Gastrocnemius medialis (tissue), 4 donors: ENCODE measurements at regions not wholly inside any gene's neighbourhood (a gene's known extent, or its start where the extent isn't known, plus 50 kb on each side); places are given as distances from the start of the nearest gene placed in this dataset.

Experiments used
- POLR2A ChIP-seq, 2 donors: fragments of 450-650 bp; IDR thresholded peaks; one replicate each; pipeline ENCODE4 v1.6.1; 2017; ENCODE audit warnings: antibody characterized with exemption in 2 of 2, mild to moderate bottlenecking in 2 of 2, moderate library complexity in 2 of 2
- TF ChIP-seq, protein P1 (sequence below), 5 experiments: fragments of 450-650 bp in 3 of 5; fragments of 200-600 bp in 2 of 5; sonication (generic) in 2 of 5; IDR thresholded peaks in 4 of 5; conservative IDR thresholded peaks in 1 of 5; 1 replicate in 4 of 5; 2 replicates in 1 of 5; pipeline ENCODE4 v1.5.1; 2016 to 2019; ENCODE audit warnings: antibody characterized with exemption in 5 of 5, mild to moderate bottlenecking in 3 of 5, moderate library complexity in 3 of 5

DNA sequence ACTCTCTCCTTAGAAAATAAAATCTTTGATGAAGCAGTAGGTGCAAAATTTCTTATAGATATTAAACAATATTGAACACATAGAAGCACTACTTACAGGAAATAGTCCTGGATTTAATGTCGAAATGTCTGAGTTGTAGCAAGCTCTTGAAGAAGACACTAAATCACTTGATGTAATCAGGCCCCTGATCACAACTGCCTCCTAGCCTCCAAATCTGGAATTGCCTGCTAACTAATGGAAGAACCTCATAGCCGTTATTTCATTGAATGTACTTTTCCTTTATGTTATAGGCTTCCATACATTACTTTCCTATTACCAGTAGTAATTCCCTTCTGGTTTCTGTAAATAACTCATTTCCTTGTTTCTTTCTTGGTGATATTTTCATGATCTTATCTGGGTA, 675.7 kb upstream of the CHRM3 start:
- TF ChIP-seq, protein P1, sequence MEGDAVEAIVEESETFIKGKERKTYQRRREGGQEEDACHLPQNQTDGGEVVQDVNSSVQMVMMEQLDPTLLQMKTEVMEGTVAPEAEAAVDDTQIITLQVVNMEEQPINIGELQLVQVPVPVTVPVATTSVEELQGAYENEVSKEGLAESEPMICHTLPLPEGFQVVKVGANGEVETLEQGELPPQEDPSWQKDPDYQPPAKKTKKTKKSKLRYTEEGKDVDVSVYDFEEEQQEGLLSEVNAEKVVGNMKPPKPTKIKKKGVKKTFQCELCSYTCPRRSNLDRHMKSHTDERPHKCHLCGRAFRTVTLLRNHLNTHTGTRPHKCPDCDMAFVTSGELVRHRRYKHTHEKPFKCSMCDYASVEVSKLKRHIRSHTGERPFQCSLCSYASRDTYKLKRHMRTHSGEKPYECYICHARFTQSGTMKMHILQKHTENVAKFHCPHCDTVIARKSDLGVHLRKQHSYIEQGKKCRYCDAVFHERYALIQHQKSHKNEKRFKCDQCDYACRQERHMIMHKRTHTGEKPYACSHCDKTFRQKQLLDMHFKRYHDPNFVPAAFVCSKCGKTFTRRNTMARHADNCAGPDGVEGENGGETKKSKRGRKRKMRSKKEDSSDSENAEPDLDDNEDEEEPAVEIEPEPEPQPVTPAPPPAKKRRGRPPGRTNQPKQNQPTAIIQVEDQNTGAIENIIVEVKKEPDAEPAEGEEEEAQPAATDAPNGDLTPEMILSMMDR (IDR thresholded peaks at IDR 0.05 in 4 of 5, conservative IDR thresholded peaks at IDR 0.05 in 1 of 5): no peak
- TF ChIP-seq POLR2A (IDR thresholded peaks at IDR 0.05): no peak
